Left forelimb (tissue), 1 donor: ENCODE measurements at regions not wholly inside any gene's neighbourhood (a gene's known extent, or its start where the extent isn't known, plus 50 kb on each side); places are given as distances from the start of the nearest gene placed in this dataset.

Experiments used
- DNase-seq: peaks from one replicate; pipeline ENCODE4 v3.0.0-alpha.2; 2018; ENCODE audit warnings: low spot score

DNA sequence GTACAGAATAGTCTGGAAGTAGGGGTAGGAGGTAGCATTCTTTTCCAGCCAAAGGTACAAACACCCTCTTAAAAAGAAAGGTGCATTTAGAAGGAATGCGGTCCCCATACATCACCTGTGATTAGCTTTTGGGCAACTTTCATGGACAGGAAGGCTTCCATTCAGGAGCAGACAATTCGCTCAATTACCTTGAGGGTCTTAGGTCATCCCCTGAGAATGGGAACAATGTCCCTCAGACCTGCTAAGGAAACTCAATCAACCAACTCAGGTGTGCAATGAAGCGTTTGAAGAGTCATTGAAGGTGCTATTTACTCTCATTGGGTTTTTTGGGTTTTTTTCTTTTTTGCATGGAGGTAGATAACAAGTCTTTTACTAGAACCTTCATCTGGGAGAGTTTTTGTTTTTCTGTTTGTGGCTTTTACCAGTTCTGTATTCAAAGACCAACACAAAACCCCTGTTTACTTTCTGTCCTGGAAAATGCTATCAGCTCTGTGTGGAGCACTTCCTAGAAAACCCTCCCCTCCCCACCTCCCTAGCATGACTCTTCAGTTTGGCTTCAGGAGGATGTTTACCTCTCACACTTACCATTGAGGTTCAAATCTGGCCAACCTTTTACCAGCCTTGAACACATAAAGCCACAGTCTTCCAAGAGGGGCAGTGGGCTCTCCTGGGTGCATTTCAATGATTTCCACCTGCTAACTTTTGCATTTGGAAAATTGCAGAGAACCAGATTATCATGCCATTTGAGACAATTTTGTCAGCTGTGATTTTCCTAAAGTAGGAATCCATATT is 271.2 kb upstream of the PRDM1 start:
- DNase-seq = no peak

DNA sequence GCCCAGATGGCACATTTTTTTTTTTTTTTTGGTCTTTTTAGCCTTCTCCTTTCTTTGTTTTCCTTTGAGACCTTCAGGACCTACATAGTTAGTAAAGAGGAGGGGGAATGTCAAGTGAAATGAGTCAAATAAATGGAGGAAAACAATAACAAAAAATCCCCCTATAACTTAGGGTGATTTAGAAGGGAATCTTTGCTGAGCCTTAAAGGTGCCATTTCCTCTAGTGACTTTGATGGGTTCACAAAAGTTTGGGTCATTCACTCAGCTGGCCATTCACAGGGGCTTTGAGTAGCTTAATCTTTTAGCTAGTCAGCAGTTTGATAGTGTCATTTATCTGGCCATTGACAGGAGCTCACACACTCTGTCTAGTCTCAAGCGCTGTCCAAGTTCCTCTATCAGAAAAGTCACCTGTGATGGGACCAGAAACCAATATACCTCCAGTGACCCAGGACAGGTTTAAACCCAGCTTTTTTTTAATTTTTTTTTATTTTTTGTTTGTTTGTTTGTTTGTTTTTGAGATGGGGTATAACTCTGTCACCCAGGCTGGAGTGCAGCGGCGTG is 275.1 kb upstream of the PRDM1 start:
- DNase-seq = no peak

DNA sequence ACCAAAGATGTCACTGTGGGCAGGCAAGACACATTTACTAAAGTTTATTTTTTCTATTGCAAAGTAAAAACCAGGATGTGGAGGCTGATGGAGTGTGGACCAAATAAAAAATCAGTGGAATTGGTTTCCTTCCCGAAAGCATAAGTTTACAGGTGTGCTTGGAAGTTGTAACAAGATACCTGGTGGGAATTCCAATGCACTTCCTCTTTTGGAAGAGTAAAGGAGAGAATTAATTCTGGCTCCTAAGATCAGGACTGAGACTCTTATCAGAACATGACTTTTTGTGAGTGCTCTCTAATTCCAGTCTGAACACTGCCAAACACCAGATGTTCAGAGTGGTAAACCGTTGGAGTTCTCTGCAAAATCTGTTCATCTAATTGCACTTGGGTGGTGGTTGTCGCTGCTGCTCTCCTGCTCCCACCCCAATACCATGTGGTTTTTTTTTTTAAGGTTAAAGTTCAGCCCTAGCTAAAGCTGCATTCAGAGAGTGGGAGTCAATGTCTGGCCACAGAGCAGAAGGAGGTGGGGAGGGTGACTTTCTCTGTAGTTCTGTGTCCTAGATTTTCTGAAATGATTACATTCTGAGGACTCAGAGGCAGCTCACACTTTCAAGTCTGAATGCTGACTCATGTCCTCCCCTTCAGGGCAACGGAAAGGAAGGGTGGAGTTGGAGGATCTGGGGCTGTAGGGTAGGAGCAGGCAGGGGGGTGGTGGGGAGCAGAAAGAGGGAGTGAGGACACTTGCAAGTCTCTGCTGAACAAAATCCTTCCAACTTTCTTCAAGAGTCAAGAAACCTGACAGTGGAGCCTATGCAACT is 275.8 kb upstream of the PRDM1 start:
- no peak for DNase-seq

DNA sequence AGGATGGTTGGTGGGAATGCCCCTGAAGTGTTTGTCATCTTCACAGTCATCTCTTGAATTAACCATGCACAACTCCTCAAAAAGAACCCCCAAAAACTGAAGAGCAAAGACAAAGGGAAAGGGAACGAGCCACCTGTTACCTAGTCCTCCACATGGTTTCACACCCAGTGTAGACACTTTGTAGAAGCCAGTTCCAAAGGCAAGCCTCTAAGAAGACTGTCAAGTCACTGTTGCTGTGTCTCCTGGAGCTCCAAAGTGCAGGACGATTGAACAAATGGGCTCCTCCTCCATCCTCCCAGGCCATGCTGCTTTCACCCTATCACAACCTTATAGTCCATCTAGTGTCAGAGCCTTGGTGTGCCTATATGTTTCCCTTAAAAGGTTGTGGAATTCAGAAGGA is 277.6 kb upstream of the PRDM1 start:
- no peak for DNase-seq

DNA sequence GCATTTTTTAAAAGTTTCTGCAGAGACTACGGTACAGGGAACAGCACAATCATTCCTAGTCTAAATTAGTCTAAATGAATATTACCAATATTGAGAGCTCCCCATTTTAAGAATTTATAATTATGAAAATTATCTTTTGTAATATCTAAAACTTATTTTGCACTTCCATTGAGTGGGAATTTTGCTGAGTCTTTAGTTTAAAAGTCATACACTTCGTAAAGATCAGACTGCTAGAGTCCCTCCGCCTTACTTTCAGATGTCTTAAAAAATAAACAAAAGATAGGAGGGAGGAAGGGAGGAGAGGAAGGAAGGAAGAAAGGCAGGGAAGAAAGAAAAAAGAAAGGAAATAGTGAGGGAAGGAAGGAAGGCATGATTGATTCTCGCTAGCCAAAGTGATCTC is 278.2 kb upstream of the PRDM1 start:
- DNase-seq = no peak

DNA sequence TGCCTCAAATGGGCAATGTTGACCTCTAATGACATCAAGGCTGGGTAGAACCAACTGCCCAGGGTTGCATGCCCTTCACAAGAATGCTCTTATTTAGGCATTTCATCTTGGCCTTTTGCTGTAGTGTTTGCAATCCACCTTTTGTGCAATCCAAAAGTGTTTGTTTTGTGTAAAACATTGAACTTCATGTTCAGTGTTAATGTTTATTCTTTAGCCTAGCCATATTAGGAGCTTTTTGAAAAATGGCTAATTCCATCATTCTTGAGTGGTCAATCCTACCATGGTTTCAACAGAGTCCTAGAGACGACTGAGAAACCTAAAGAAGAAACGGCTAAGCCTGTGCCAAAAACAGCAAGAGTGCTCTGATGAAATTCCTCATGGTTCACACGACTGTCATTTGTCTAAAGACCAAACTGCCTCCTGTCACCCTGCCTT is 279.6 kb upstream of the PRDM1 start:
- no peak for DNase-seq

DNA sequence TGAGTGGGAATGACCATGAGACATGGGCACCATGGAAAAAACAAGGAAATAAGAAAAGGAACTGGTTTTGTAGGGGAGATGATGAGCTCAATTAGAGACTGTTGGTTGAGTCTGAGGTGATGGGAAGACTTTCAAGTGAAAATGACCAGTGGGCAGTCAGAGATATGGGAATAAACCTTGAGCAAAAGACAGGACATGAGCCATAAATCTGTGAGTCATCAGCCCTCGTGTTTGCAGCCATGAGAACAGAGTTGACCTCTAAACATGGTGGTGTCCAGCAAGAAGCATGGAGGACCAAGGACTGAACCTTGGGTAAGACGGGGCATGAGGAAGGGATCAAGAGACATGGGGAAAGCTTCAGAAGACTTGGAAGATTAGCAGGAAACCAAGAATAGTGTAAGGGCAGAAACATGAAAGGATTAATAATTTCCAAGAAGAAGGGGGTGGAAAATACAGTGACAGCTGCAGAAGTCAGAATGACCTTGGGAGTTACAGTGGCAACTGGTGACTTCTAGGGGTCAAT is 280.6 kb upstream of the PRDM1 start:
- no peak for DNase-seq

DNA sequence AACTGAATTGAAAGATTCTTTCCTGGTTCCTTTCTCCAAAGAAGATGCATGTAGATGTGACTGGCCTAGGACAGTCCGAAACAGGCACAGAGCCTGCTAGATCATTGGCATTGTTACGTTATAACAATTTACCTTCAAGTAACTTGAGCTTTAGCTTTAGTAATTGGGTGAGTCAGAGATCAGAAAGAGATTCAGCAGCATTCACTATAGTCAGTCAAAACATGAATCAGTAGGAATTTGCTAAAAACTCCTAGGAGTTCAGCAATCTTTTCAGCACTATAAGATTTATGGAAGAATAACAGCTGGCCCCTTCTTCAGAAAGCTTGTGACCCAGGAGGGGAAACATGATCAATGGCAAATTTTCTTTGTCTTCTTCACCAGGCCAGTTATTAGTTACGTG is 281.7 kb upstream of the PRDM1 start:
- DNase-seq = no peak

DNA sequence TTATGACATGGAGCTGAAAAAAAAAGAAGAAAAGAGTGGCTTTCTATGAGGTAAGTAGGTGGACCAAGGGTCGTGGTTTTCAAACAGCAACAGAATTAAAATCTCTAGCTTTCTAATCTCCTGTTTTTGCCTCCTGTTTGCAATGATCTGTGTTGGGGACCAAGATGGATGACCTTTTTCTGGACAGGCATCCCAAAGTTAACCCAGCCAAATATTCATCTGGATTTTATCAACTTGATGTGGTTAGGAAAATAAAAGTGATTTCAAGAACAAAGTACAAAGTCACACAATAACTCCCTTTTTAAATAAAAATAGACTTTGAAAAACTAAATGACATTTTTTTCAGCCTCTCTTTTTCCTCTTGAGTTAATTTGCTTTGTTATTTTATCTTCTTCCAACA is 282.1 kb upstream of the PRDM1 start:
- no peak for DNase-seq

DNA sequence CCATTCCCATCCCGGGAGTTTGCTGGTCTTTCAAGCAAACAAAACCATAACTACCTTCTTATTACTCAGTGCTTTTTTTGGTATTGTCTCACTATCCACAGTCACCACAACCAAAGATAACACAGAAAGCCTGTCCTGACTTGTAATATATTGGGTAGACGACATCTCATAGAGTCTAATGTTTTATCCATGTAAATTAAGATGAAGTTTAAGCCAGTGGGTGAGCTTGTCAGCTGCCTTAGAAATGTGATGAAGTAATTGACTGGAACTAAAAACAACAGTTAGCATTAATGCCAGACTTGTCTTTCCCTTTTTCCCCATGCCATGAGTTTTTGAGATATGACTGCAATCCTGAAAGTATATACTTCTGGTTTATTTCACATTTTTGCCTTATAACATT is 282.7 kb upstream of the PRDM1 start:
- no peak for DNase-seq

DNA sequence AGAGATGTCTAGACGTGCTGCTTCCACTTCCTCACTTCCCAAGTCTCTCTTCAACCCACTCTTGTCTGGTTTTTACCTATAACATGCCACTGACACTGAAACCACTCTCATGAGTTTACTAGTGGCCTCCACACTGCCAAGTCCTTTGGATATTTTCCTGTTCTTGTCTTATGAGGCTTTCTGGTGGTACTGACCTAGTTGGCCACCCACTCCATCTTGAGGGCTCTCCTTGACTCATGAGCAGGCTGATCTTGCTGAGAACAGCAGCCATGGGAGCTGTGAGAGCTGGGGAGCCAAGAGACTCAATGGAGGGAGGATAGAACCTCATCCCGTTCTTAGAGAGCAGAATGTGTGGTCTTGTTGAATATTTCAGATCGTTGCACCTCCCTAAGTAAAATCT is 283.4 kb upstream of the PRDM1 start:
- no peak for DNase-seq

DNA sequence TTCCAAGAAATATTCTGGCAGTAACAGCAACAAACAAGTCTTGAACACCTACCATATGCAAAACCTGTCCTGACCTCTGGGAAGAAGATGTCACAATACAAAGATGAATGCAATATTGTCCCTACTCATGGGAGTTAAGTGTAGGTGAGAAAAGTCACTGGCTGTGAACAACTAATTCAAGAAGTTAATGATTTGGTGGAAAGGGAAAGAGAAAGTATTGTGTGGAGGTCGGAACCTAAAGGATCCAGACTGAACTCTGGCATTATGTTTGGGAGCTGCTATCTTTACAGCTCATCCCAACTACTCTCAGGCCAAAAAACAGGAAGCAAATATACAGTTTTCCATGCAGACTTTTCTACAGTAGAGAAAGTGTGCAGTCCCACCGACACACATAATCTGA is 285.3 kb upstream of the PRDM1 start:
- no peak for DNase-seq

DNA sequence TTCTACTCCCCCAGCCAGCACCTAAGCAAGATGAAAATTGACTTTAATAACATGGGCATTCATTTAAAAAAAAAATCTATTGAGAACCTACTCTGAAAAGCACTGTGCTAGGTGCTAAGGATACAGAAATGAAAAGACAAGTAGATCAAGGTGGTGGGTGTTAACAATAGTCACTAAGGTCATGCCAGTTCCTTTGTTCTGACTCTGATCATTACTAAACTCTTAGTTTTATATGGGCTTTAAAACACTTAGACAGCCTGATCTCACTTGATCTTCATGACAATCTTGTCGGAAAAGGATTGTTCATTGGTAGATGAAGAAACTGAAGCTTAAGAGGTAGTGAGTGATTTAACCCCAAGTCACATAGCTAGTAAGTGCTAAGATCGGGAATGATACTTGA is 285.7 kb upstream of the PRDM1 start:
- DNase-seq = no peak

DNA sequence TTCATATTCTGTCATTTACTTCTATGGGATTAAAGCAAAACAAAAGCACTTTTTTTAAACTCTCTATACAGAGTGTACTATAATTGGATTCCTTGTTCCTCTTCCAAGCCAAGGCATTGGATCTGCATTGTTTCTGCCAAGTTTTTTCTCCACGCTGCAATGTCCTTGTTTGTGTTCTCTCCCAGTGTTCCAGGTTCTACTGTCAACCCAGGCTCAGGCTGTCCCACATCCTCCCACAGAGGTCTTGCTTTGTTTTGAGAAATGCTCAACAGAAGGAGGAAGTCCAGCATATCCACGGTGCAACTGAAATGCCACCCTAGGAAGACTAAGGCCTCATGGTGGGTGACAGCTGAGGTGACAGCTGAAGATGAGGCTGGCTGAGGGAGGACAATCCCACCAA is 287.1 kb upstream of the PRDM1 start:
- no peak for DNase-seq

DNA sequence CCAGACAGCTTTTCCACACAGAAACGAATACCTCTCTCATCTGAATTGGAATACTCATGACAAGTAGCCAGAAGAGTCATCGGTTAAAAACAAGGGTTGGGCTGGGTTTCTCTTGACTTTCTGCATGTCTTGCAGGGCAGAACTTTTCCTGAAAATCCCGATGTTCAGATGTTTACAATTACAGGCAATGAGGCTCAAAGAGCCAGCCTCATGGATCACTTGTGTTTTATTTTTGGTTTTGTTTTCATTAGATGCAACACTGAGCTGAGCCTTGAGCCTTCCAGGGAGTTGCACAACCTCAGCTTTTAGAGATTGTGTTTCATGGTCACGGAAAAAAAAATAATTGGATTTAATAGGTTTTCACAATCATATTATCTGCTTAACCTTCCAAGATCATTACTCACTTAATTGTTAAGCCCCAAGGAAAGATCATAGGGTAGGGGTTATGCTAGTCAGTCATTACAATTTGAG is 288.1 kb upstream of the PRDM1 start:
- no peak for DNase-seq

DNA sequence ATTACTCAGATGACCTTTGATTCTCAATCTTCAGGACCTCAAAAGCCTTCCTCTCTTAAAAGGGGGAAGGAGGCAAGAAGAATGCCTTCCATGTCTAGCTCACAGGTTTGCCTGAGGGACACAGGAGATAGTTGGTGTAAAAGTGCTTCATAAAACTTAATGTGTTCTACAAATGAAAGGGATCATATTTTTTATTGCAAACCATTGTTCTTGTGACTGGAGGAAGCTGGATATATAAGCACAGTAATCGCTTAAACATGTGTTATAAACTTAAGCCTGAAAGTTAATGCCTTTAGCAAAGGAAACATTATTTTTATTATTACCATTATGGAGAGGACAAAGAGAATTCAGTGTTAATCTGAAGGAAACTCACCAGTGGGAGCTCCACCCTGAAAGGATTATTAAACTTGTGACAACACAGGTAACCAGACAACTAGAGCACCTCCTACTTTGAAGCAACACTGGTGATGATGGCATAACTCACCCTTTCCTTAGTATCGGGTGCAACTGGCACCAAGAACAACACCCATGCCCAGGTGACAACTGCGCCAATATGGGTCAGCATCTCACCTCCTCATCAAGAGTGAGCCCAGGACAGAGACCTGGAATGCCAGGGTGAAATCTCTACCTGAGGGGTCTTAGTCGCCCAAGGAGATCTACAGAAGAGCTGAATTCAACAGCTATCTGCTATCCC is 288.7 kb upstream of the PRDM1 start:
- DNase-seq = no peak

DNA sequence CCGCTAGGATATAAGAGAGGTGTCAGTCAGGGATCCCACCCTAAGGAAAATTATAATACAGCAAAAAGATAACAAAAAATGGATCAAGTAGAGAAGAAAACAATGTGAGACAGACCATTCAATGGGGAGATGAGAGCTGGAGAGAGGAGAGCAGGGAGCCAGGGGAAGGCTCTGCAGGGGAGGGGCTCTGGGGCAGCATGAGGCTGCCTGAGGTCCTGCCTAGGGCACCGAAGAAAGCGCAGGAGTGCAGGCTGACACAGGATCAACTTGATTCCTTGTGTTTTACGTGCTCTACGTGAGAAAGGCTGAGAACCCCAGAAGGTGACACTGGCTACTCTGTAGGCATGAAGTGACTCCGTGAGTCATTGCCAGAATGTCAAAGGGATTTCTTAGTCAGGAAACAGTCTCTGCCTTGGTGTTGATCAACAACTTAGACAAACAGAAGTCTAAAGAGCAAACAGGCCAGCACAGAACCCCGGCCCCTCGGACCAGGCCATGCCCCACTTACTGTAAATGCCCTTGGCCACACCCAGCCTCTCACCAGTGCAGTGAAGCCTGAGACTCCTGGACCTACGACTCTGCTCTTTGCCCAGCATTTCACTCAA is 290.1 kb upstream of the PRDM1 start:
- DNase-seq = no peak

DNA sequence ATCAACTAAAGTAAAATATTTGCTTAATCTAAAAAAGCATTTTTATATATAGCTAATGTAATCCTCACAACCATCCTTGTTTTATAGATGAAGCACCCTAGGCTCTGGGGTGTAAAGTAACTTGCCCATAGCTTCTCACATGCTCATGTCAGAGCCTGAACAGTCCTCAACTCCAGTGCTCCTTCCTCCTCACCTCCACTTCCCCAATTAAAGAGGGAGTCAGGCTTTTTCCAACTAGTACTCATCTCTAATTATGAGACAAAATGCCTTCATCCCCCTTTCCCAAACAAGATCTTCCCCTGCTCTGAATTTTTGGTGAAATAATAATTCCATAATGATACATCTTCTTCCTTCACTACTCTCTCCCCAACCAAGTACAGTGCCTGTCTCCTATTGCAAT is 290.8 kb upstream of the PRDM1 start:
- DNase-seq = no peak

DNA sequence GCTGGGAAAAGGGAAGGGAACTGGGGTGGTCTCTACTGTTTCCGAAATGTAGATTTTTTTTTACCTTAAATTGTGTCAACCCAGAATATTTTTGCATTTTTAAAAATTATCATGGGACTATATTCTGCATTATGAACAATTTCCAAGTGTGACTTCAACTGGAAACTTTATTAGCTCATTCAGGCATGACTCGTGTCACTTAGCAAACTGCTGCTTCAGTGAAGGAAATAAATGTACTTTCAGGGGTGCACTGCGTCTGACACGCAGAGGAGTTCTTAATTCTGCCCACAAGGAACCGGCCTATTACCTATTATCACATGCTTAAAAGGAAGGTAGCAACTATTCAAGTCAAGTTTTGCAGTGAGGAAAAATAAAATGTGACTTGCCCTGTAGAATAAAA is 291.3 kb upstream of the PRDM1 start:
- no peak for DNase-seq

DNA sequence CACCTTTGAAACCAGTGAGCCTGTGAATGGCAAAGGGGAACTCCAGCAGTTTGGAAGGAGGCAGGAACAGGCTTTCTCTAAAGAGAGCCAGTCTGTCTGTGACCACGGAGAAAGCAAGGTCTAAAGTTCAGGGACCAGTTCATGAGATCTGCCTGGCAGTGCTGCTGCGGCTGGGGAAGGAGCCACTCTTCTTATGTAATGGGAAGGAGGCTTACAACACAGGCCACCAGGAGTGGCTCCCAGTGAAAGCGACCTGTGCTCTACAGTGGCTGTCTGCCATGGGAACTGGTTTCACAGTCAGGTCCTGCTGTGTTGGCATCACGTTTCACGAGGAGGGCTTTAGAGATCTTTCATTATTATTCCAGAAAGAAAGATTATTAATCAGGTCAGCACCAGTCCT is 291.9 kb upstream of the PRDM1 start:
- no peak for DNase-seq

DNA sequence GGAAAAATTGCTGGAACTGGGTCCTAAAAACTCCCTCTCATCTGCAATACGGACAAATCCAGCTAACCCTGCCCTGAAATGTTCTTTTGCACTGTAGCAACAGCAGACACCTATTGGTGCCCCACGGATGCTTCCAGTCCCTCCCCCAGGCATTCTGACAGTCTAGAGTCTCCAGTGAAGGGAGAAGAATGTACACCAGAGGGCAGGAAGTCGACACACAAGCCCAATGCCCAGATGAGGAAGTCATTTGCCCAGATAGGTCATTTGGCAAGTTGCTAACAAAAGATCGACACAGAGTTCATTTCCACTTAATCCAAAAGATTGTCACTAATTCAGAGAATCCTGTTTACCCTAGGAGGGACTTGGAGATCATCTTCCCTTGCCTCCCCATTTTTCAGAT is 293.0 kb upstream of the PRDM1 start:
- DNase-seq = no peak
